H1 (cell line): ENCODE measurements at regions not wholly inside any gene's neighbourhood (a gene's known extent, or its start where the extent isn't known, plus 50 kb on each side); places are given as distances from the start of the nearest gene placed in this dataset.

Experiments used
- CTCF ChIA-PET: fragments of 300-600 bp; sonication (Branson Sonifier 250); formaldehyde crosslinking; loops from one replicate; lab custom pipeline; 2021; ENCODE audit not compliant: partially characterized antibody; lab: Charles Lee
- POLR2A ChIA-PET: fragments of 300-600 bp; sonication (Branson Sonifier 250); formaldehyde crosslinking; loops from one replicate; lab custom pipeline; 2021; ENCODE audit warnings: inconsistent platforms; ENCODE audit not compliant: partially characterized antibody; lab: Charles Lee
- DNase-seq, 2 experiments: peaks; one replicate each; pipeline versions ENCODE4 v3.0.0 to v3.0.0-alpha.2; 2010 to 2022; ENCODE audit warnings: low spot score in 2 of 2, low read depth in 1 of 2, mixed read lengths in 1 of 2
- FAIRE-seq: peaks from 2 replicates; lab custom pipeline; 2011; peaks lifted over from hg19 to GRCh38; lab: Jason Lieb, UNC
- H2AFZ ChIP-seq: 2 replicates; pipeline ENCODE4 v1.8.1; 2012; ENCODE audit warnings: low read length, inconsistent platforms
- H2AK5ac ChIP-seq: 2 replicates; pipeline ENCODE4 v1.6.1; 2013; ENCODE audit warnings: low read depth, low read length
- H2BK120ac ChIP-seq: replicated peaks from 2 replicates; pipeline ENCODE3; 2013; ENCODE audit warnings: low read depth, low read length, inconsistent platforms
- H2BK12ac ChIP-seq: 2 replicates; pipeline ENCODE4 v1.6.1; 2013; ENCODE audit warnings: low read depth, low read length
- H2BK15ac ChIP-seq: 2 replicates; pipeline ENCODE4 v1.6.1; 2013; ENCODE audit warnings: low read length
- H2BK20ac ChIP-seq: 2 replicates; pipeline ENCODE4 v1.6.1; 2013; ENCODE audit warnings: low read length
- H2BK5ac ChIP-seq: 2 replicates; pipeline ENCODE4 v1.6.1; 2013; ENCODE audit warnings: low read depth, low read length
- H3K14ac ChIP-seq: 2 replicates; pipeline ENCODE4 v1.6.1; 2013; ENCODE audit warnings: inconsistent platforms; ENCODE audit not compliant: insufficient read length
- H3K18ac ChIP-seq: 2 replicates; pipeline ENCODE4 v1.6.1; 2013; ENCODE audit warnings: low read length; ENCODE audit errors: extremely low read depth
- H3K23ac ChIP-seq: 2 replicates; pipeline ENCODE4 v1.6.1; 2013; ENCODE audit warnings: inconsistent platforms; ENCODE audit not compliant: insufficient read length
- H3K23me2 ChIP-seq: 2 replicates; pipeline ENCODE4 v1.6.1; 2013; ENCODE audit warnings: low read depth, low read length
- H3K27ac ChIP-seq: 2 replicates; pipeline ENCODE4 v1.6.1; 2011; ENCODE audit warnings: low read depth, low read length, inconsistent platforms
- H3K27me3 ChIP-seq, 4 experiments: replicated peaks in 1 of 4; 1 replicate in 1 of 4; 2 replicates in 3 of 4; pipeline versions ENCODE4 v1.6.1 to v1.8.1; 2011 to 2013; ENCODE audit warnings: low read length in 3 of 4, mild to moderate bottlenecking in 3 of 4, inconsistent platforms in 2 of 4, mixed read lengths in 2 of 4, moderate library complexity in 1 of 4; ENCODE audit not compliant: control insufficient read depth in 3 of 4, insufficient read depth in 3 of 4; ENCODE audit errors: extremely low read depth in 1 of 4
- H3K36me3 ChIP-seq, 4 experiments: 2 replicates each; pipeline versions ENCODE4 v1.6.1 to v1.8.1; 2011 to 2013; ENCODE audit warnings: mild to moderate bottlenecking in 4 of 4, low read length in 3 of 4, moderate library complexity in 2 of 4, control low read depth in 1 of 4, inconsistent platforms in 1 of 4; ENCODE audit not compliant: insufficient read depth in 4 of 4, control insufficient read depth in 2 of 4
- H3K4ac ChIP-seq: replicated peaks from 2 replicates; pipeline ENCODE3; 2013; ENCODE audit warnings: low read length, low read depth, mixed read lengths, inconsistent platforms; ENCODE audit not compliant: insufficient read length
- H3K4me1 ChIP-seq, 4 experiments: replicated peaks in 1 of 4; 1 replicate in 1 of 4; 2 replicates in 3 of 4; pipeline versions ENCODE4 v1.6.1 to v1.8.1; 2011 to 2013; ENCODE audit warnings: low read length in 3 of 4, inconsistent platforms in 2 of 4, mixed read lengths in 1 of 4; ENCODE audit not compliant: insufficient read depth in 4 of 4, control insufficient read depth in 3 of 4
- H3K4me2 ChIP-seq, 2 experiments: 2 replicates each; pipeline versions ENCODE4 v1.6.1 to v1.8.1; 2011 to 2013; ENCODE audit warnings: low read depth in 2 of 2, low read length in 2 of 2, control low read depth in 1 of 2, inconsistent platforms in 1 of 2, mild to moderate bottlenecking in 1 of 2; ENCODE audit not compliant: insufficient read depth in 1 of 2
- H3K4me3 ChIP-seq, 4 experiments: fragments of 200-600, 300-600 bp in 1 of 4; sonication (generic), shearing (Covaris generic), sonication (Bioruptor Twin) in 1 of 4; 2 replicates each; pipeline versions ENCODE4 v1.5.1 to v1.8.1; 2011 to 2016; ENCODE audit warnings: low read length in 4 of 4, low read depth in 3 of 4, control low read depth in 2 of 4, inconsistent platforms in 2 of 4, mild to moderate bottlenecking in 2 of 4, mixed read lengths in 1 of 4, moderate library complexity in 1 of 4; ENCODE audit not compliant: insufficient read depth in 2 of 4; ENCODE audit errors: extremely low read depth in 1 of 4
- H3K56ac ChIP-seq: replicated peaks from 2 replicates; pipeline ENCODE3; 2013; ENCODE audit warnings: low read depth, mild to moderate bottlenecking, mixed read lengths, low read length, inconsistent platforms; ENCODE audit not compliant: insufficient read length
- H3K79me1 ChIP-seq: 2 replicates; pipeline ENCODE4 v1.6.1; 2013; ENCODE audit warnings: low read depth, low read length, control low read depth
- H3K79me2 ChIP-seq, 2 experiments: 2 replicates each; pipeline versions ENCODE4 v1.6.1 to v1.8.1; 2012 to 2013; ENCODE audit warnings: low read length in 2 of 2, mild to moderate bottlenecking in 2 of 2, inconsistent platforms in 1 of 2; ENCODE audit not compliant: insufficient read depth in 2 of 2, control insufficient read depth in 1 of 2
- H3K9ac ChIP-seq, 4 experiments: replicated peaks in 1 of 4; 1 replicate in 1 of 4; 2 replicates in 3 of 4; pipeline versions ENCODE4 v1.6.1 to v1.8.1; 2011 to 2013; ENCODE audit warnings: low read depth in 3 of 4, low read length in 3 of 4, control low read depth in 2 of 4, mild to moderate bottlenecking in 2 of 4, moderate library complexity in 2 of 4, inconsistent platforms in 1 of 4; ENCODE audit errors: extremely low read depth in 1 of 4
- H3K9me3 ChIP-seq, 2 experiments: 2 replicates each; pipeline versions ENCODE4 v1.6.1 to v1.8.1; 2012 to 2013; ENCODE audit warnings: mild to moderate bottlenecking in 2 of 2, moderate library complexity in 2 of 2, control low read depth in 1 of 2, inconsistent platforms in 1 of 2, low read depth in 1 of 2, low read length in 1 of 2, mixed read lengths in 1 of 2; ENCODE audit not compliant: insufficient read depth in 2 of 2
- H4K20me1 ChIP-seq, 2 experiments: replicated peaks in 1 of 2; 2 replicates each; pipeline versions ENCODE3 to v1.8.1; 2011 to 2013; ENCODE audit warnings: inconsistent platforms in 2 of 2, low read length in 2 of 2, mild to moderate bottlenecking in 1 of 2; ENCODE audit not compliant: insufficient read depth in 2 of 2, control insufficient read depth in 1 of 2
- H4K5ac ChIP-seq: 2 replicates; pipeline ENCODE4 v1.6.1; 2013; ENCODE audit warnings: low read length, low read depth, mixed read lengths, inconsistent platforms; ENCODE audit not compliant: insufficient read length
- H4K8ac ChIP-seq: 2 replicates; pipeline ENCODE4 v1.8.0; 2013; ENCODE audit warnings: mild to moderate bottlenecking, moderate library complexity, low read length, inconsistent platforms; ENCODE audit not compliant: insufficient read depth; ENCODE audit errors: extremely low read depth
- H4K91ac ChIP-seq: replicated peaks from 2 replicates; pipeline ENCODE3; 2013; ENCODE audit warnings: low read length, mixed read lengths, inconsistent platforms; ENCODE audit not compliant: insufficient read length
- BRCA1 ChIP-seq: IDR thresholded peaks from 2 replicates; pipeline ENCODE4 v1.6.1; 2012; ENCODE audit warnings: low read depth, low read length, improper control_type of control experiment
- POLR2A ChIP-seq, 2 experiments: IDR thresholded peaks; 1 replicate in 1 of 2; 2 replicates in 1 of 2; pipeline ENCODE4 v1.6.1; 2011; ENCODE audit warnings: low read depth in 2 of 2, low read length in 2 of 2, mild to moderate bottlenecking in 2 of 2; ENCODE audit errors: control extremely low read depth in 1 of 2
- RNF2 ChIP-seq: fragments of 200-900, 300-1000 bp; sonication (generic); IDR thresholded peaks from 2 replicates; pipeline ENCODE4 v1.7.1; 2016; ENCODE audit warnings: borderline replicate concordance, low read depth, mild to moderate bottlenecking, antibody characterized with exemption, low read length; ENCODE audit not compliant: poor library complexity, severe bottlenecking; ENCODE audit errors: missing control alignments
- TEAD4 ChIP-seq: IDR thresholded peaks from 2 replicates; pipeline ENCODE4 v1.6.1; 2012; ENCODE audit warnings: low read depth, low read length, inconsistent platforms, mixed read lengths
- WGBS, 2 experiments: shearing (Covaris generic) in 1 of 2; methylation state at CpG; one replicate each; pipeline versions ENCODE4 v1.1.6 to v1.1.7; 2013 to 2015; ENCODE audit warnings: low lambda C conversion rate in 2 of 2, mixed read lengths in 2 of 2, inconsistent platforms in 1 of 2, low coverage in 1 of 2, missing lambda C conversion rate in 1 of 2; ENCODE audit not compliant: insufficient replicate concordance in 2 of 2, insufficient coverage in 1 of 2, insufficient read length in 1 of 2; ENCODE audit errors: extremely low coverage in 1 of 2, missing lambda C conversion rate in 1 of 2; 5-methylcytosine and 5-hydroxymethylcytosine counted together

- no peak overlapping the region for H3K23ac ChIP-seq
- no peak overlapping the region for H3K9ac ChIP-seq
- no peak for FAIRE-seq
- no peak overlapping the region for H4K5ac ChIP-seq
- no peak overlapping the region for H2AFZ ChIP-seq
- H2BK5ac ChIP-seq, result no peak overlapping the region
- no peak overlapping the region for H3K56ac ChIP-seq
- H3K4me3 ChIP-seq, result no peak overlapping the region
- H2BK15ac ChIP-seq, result no peak overlapping the region
- no peaks in the 10 kb centered on the region for H3K9me3 ChIP-seq
- POLR2A ChIA-PET, result no interaction called here
- H3K36me3 ChIP-seq, result no peaks in the 10 kb centered on the region
- H3K27me3 ChIP-seq, result no peaks in the 10 kb centered on the region
- no peak overlapping the region for H2BK120ac ChIP-seq
- H3K4me1 ChIP-seq, result no peaks in the 10 kb centered on the region
- no peak overlapping the region for H2BK12ac ChIP-seq
- H3K79me1 ChIP-seq, result no peaks in the 10 kb centered on the region
- no peak overlapping the region for H2BK20ac ChIP-seq
- H3K4ac ChIP-seq, result no peak overlapping the region
- no peak overlapping the region for H4K8ac ChIP-seq
- WGBS, 2 experiments, result 71% methylated on average over 1 of the region's 1 CpG; no CpG with 5 or more reads in 1 of the 2 experiments
- no peak for TF ChIP-seq TEAD4
- TF ChIP-seq RNF2, result no peak
- TF ChIP-seq POLR2A (IDR thresholded peaks at IDR 0.05; ENCODE audit: control extremely low read depth in 1 of 2, low read depth in 2 of 2, low read length in 2 of 2), result no peak
- no peak for TF ChIP-seq BRCA1
- TF ChIP-seq, all 59 proteins: peak for 0
- no peak overlapping the region for H3K27ac ChIP-seq
- no peaks in the 10 kb centered on the region for H3K79me2 ChIP-seq
- DNase-seq, result no peak
- no peak overlapping the region for H3K4me2 ChIP-seq
- no peak overlapping the region for H3K18ac ChIP-seq
- H3K23me2 ChIP-seq, result no peaks in the 10 kb centered on the region
- H4K91ac ChIP-seq, result no peak overlapping the region
- H2AK5ac ChIP-seq, result no peak overlapping the region
- no peaks in the 10 kb centered on the region for H4K20me1 ChIP-seq
- no peak overlapping the region for H3K14ac ChIP-seq
- CTCF ChIA-PET, result interaction anchor here (0.7 kb wide), 1 partner anchor 215 kb away, joined by 3 read pairs; no protein-coding TSS in a partner anchor
These were observed 364.8 kb upstream of the SNX7 start for GRCh38 chr1:98296681-98297080.
